ENCODE measurements at regions not wholly inside any gene's neighbourhood (a gene's known extent, or its start where the extent isn't known, plus 50 kb on each side); places are given as distances from the start of the nearest gene placed in this dataset.

- no CpG with 5 or more reads among the region's 5 CpGs for WGBS (ENCODE audit: extremely low coverage, insufficient read length, low lambda C conversion rate)
Observed at GRCh38 chr6:86147859-86148258, 505.2 kb upstream of the SYNCRIP start.

More at GRCh38 chr6:86147859-86148258, 505.2 kb upstream of the SYNCRIP start:
- Histone ChIP-seq H3K4me1 (ENCODE audit: insufficient read depth, low read length) (peaks cover 3% of the 10 kb centered on the region; the same call in 1 of the 2 replicates), H4K5ac (ENCODE audit: insufficient read length, low read depth, low read length) (no peak overlapping the region), H2BK20ac (ENCODE audit: low read depth, low read length, poor library complexity, severe bottlenecking) (no peak overlapping the region), H3K23ac (ENCODE audit: insufficient read length, low read depth, low read length) (no peak overlapping the region), H4K8ac (replicated peaks; ENCODE audit: insufficient read length, low read depth, low read length) (no peak overlapping the region), H2AK5ac (ENCODE audit: insufficient read length, low read length) (no peak overlapping the region), H3T11ph (ENCODE audit: low read length) (no peak overlapping the region), H3K14ac (ENCODE audit: insufficient read depth, low read length) (no peak overlapping the region), H3K4ac (ENCODE audit: low read depth, low read length) (no peak overlapping the region), H2BK15ac (ENCODE audit: low read depth, low read length) (no peak overlapping the region), H4K91ac (ENCODE audit: insufficient read length, low read depth, low read length) (no peak overlapping the region), H3K9ac (ENCODE audit: extremely low read depth, insufficient read length, low read length) (no peak overlapping the region), H3K56ac (ENCODE audit: insufficient read length, low read depth, low read length) (no peak overlapping the region), H3K9me3 (ENCODE audit: control insufficient read depth, low read depth, low read length) (no peaks in the 10 kb centered on the region), H2AFZ (ENCODE audit: low read length) (no peak overlapping the region), H2BK120ac (ENCODE audit: low read depth, low read length, poor library complexity, severe bottlenecking) (no peak overlapping the region), H3K18ac (ENCODE audit: insufficient read length, low read depth, low read length) (no peak overlapping the region), H2BK5ac (ENCODE audit: insufficient read length, low read length) (no peak overlapping the region), H3K27ac (ENCODE audit: insufficient read length, low read depth, low read length) (no peak overlapping the region), H3K79me1 (ENCODE audit: insufficient read depth, low read depth, low read length, poor library complexity, severe bottlenecking) (no peaks in the 10 kb centered on the region), H2BK12ac (ENCODE audit: insufficient read length, low read depth, low read length) (no peak overlapping the region), H4K20me1 (ENCODE audit: control insufficient read depth, insufficient read depth, insufficient read length) (no peaks in the 10 kb centered on the region), H3K27me3 (ENCODE audit: insufficient read depth, low read length) (no peaks in the 10 kb centered on the region), H3K4me2 (ENCODE audit: insufficient read depth, insufficient read length, low read length) (no peak overlapping the region), H3K79me2 (ENCODE audit: insufficient read depth, low read length) (no peaks in the 10 kb centered on the region), H3K23me2 (ENCODE audit: insufficient read length, low read depth, low read length, poor library complexity, severe bottlenecking) (no peaks in the 10 kb centered on the region)
- Mint-ChIP-seq H3K4me3 (no peak overlapping the region), H3K27ac (no peak overlapping the region), H3K9me3 (peaks cover 0 to 4% of the 10 kb centered on the region in 2 experiments; a peak in 1 of 5 replicates), H3K4me1 (peaks cover 13% of the 10 kb centered on the region in 2 experiments), H3K27me3 (ENCODE audit: low read depth) (peaks cover 40% of the 10 kb centered on the region), H3K36me3 (ENCODE audit: insufficient read depth in 1 of 3, low read depth in 3 of 3) (no peaks in the 10 kb centered on the region)
- DNase-seq = no peak
- TF ChIP-seq CTCF (conservative IDR thresholded peaks at IDR 0.05) = no peak
